Esophagus squamous epithelium (tissue), 5 donors: ENCODE measurements at regions not wholly inside any gene's neighbourhood (a gene's known extent, or its start where the extent isn't known, plus 50 kb on each side); places are given as distances from the start of the nearest gene placed in this dataset.
"Not testable (repeated sequence)": the region's sequence is repeated elsewhere in the genome, so short reads cannot be mapped to it uniquely, and the experiment has no call there.

Source experiments
- DNase-seq: peaks from one replicate; lab custom pipeline; 2025; lab: John Stamatoyannopoulos, UW
- H3K27ac ChIP-seq, 4 donors: fragments of 200-600 bp; sonication (generic); one replicate each; pipeline ENCODE4 v1.5.1; 2016 to 2019; ENCODE audit warnings: mild to moderate bottlenecking in 1 of 4
- H3K27me3 ChIP-seq, 4 donors: fragments of 200-600 bp; sonication (generic); 1 replicate in 3 of 4; 2 replicates in 1 of 4; pipeline versions ENCODE4 v1.5.1 to v1.6.0; 2017 to 2021; ENCODE audit warnings: antibody characterized with exemption in 1 of 4
- H3K36me3 ChIP-seq, 3 donors: fragments of 200-600 bp; sonication (generic); one replicate each; pipeline ENCODE4 v1.5.1; 2016 to 2019
- H3K4me1 ChIP-seq, 3 donors: fragments of 200-600 bp; sonication (generic); one replicate each; pipeline ENCODE4 v1.5.1; 2017 to 2019
- H3K4me3 ChIP-seq, 4 donors: fragments of 200-600 bp; sonication (generic); 1 replicate in 3 of 4; 2 replicates in 1 of 4; pipeline ENCODE4 v1.5.1; 2016 to 2019; ENCODE audit warnings: mild to moderate bottlenecking in 2 of 4, moderate library complexity in 1 of 4
- H3K9me3 ChIP-seq, 3 donors: fragments of 200-600 bp; sonication (generic); one replicate each; pipeline ENCODE4 v1.5.1; 2016 to 2019
- POLR2A ChIP-seq, 4 donors: fragments of 450-650 bp; IDR thresholded peaks; one replicate each; pipeline ENCODE4 v1.6.1; 2017; ENCODE audit warnings: antibody characterized with exemption in 4 of 4, mild to moderate bottlenecking in 4 of 4, moderate library complexity in 3 of 4
- WGBS, 2 donors: methylation state at CpG; one replicate each; pipeline ENCODE4 v1.1.5; 2018; 5-methylcytosine and 5-hydroxymethylcytosine counted together
- intact Hi-C: fragments of 100-400 bp; cut with DNase I; formaldehyde crosslinking; loops from one replicate; pipeline ENCODE4 v1.15.0; 2022
- TF ChIP-seq, protein P1 (sequence below), 6 experiments: fragments of 450-650 bp in 4 of 6; fragments of 200-600 bp in 2 of 6; sonication (generic) in 2 of 6; IDR thresholded peaks; one replicate each; pipeline ENCODE4 v1.5.1; 2016 to 2019; ENCODE audit warnings: antibody characterized with exemption in 6 of 6, mild to moderate bottlenecking in 4 of 6, moderate library complexity in 4 of 6
- donor health status: DM: yes; HTN: yes; CAD: no.

DNA sequence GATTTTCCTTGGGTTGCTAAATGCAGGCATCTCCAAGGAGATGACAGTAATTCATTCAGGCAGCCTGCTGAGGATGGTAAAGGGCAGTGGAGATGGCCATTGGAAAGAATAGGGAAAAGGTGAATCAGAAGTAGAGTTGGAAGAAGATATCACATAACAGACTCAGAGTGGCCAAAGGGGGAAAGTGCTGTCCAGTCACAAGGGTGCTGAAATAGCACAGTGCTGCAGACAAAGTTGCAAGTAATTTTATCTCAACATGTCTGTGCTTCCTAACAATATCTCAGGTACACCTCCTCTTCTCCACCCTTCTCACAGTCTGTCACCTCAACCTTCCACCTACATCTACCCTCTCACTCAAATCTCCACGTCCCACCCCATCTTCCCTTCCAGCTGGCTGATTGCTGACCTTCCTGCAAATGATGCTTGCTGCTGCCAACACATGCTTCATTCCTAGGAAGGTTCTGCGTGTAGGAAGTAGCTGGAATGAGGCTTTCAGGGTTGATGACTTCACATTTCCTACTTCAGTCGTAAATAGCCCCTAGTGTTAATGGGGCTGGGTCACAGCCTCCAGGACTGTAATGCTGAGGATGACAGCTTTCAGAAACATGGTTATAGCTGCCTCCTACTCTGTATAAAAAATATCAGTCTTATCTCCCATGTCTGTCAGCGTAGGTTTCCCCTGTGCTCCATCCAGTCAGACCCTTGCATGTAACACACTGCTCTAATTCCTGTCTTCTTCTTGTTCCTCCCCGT lies 123.9 kb downstream of the CTNND1 start:
- TF ChIP-seq, protein P1, sequence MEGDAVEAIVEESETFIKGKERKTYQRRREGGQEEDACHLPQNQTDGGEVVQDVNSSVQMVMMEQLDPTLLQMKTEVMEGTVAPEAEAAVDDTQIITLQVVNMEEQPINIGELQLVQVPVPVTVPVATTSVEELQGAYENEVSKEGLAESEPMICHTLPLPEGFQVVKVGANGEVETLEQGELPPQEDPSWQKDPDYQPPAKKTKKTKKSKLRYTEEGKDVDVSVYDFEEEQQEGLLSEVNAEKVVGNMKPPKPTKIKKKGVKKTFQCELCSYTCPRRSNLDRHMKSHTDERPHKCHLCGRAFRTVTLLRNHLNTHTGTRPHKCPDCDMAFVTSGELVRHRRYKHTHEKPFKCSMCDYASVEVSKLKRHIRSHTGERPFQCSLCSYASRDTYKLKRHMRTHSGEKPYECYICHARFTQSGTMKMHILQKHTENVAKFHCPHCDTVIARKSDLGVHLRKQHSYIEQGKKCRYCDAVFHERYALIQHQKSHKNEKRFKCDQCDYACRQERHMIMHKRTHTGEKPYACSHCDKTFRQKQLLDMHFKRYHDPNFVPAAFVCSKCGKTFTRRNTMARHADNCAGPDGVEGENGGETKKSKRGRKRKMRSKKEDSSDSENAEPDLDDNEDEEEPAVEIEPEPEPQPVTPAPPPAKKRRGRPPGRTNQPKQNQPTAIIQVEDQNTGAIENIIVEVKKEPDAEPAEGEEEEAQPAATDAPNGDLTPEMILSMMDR (IDR thresholded peaks at IDR 0.05) = no peak
- TF ChIP-seq POLR2A (IDR thresholded peaks at IDR 0.05) = no peak
- Histone ChIP-seq H3K27me3 (no peaks in the 10 kb centered on the region), H3K4me1 (no peaks in the 10 kb centered on the region), H3K27ac (no peak overlapping the region), H3K36me3 (no peaks in the 10 kb centered on the region), H3K4me3 (no peak overlapping the region), H3K9me3 (no peaks in the 10 kb centered on the region)
- 41 to 46% methylated on average over 5 of the region's 5 CpGs for WGBS, 2 donors
- DNase-seq = no peak
- intact Hi-C loops = no loop called here

DNA sequence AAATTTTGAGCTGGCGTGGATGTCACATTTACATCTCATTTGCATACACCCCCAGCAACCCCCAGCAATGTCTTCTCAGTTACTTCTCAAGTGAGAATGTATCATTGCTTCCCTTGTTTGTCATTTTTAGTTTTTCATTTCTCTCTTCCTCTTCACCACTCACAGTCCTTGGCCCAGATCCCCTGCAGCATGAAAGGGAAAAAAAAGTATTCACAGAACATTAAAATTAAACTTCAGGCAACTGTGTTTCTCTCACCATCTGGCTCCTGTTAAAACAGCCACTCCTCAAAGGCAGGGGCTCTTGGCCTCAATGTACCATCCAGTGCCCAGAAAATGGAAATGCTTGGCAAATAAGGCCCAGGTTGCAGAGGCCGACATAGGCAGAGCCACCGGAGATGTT lies 126.8 kb downstream of the CTNND1 start:
- TF ChIP-seq, protein P1 (IDR thresholded peaks at IDR 0.05) = no peak
- TF ChIP-seq POLR2A (IDR thresholded peaks at IDR 0.05) = no peak
- no peak for DNase-seq
- no peaks in the 10 kb centered on the region for H3K9me3 ChIP-seq
- H3K4me1 ChIP-seq = no peaks in the 10 kb centered on the region
- H3K4me3 ChIP-seq = no peak overlapping the region
- no peaks in the 10 kb centered on the region for H3K36me3 ChIP-seq
- 85 to 91% methylated on average over 3 of the region's 3 CpGs for WGBS, 2 donors
- intact Hi-C loops = no loop called here
- no peak overlapping the region for H3K27ac ChIP-seq
- H3K27me3 ChIP-seq = no peaks in the 10 kb centered on the region

DNA sequence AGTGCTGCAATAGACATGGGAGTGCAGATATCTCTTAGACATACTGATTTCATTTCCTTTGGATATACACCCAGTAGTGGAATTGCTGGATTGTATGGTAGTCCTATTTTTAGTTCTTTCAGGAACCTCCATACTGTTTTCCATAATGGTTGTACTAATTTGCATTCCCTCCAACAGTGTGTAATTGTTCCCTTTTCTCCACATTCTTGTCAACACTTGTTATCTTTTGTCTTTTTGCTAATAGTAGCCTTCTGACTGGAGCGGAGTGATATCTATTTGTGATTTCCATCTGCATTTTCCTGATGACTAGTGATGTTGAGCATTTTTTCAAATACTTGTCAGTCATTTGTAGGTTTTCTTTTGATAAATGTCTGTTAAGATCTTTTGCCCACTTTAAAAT lies 128.9 kb downstream of the CTNND1 start:
- H3K27me3 ChIP-seq = no peaks in the 10 kb centered on the region
- whole genome bisulfite sequencing, 2 donors = 81 to 91% methylated on average over 1 of the region's 1 CpG
- H3K4me1 ChIP-seq = no peaks in the 10 kb centered on the region
- no peak overlapping the region for H3K27ac ChIP-seq
- no peak for DNase-seq
- H3K36me3 ChIP-seq = no peaks in the 10 kb centered on the region
- intact Hi-C loops = no loop called here
- no peaks in the 10 kb centered on the region for H3K9me3 ChIP-seq
- no peak for TF ChIP-seq POLR2A (IDR thresholded peaks at IDR 0.05)
- TF ChIP-seq, protein P1 (IDR thresholded peaks at IDR 0.05) = no peak
- no peak overlapping the region for H3K4me3 ChIP-seq

DNA sequence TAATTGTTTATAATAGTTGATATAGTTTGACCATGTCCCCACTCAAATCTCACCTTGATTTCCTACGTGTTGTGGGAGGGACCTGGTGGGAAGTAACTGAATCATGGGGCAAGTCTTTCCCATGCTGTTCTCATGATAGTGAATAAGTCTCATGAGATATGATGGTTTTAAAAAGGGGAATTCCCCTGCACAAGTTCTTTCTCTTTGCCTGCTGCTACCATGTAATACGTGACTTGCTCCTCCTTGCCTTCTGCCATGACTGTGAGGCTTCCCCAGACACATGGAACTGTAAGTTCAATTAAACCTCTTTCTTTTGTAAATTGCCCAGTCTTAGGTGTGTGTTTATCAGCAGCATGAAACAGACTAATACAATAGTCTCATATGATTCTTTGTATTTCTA lies 130.5 kb upstream of the OR9Q1 start:
- H3K4me3 ChIP-seq, H3K27me3 ChIP-seq, intact Hi-C loops, H3K36me3 ChIP-seq, H3K27ac ChIP-seq, H3K9me3 ChIP-seq, DNase-seq, H3K4me1 ChIP-seq: not testable (repeated sequence)
- 72 to 73% methylated on average over 2 of the region's 2 CpGs for whole genome bisulfite sequencing, 2 donors

DNA sequence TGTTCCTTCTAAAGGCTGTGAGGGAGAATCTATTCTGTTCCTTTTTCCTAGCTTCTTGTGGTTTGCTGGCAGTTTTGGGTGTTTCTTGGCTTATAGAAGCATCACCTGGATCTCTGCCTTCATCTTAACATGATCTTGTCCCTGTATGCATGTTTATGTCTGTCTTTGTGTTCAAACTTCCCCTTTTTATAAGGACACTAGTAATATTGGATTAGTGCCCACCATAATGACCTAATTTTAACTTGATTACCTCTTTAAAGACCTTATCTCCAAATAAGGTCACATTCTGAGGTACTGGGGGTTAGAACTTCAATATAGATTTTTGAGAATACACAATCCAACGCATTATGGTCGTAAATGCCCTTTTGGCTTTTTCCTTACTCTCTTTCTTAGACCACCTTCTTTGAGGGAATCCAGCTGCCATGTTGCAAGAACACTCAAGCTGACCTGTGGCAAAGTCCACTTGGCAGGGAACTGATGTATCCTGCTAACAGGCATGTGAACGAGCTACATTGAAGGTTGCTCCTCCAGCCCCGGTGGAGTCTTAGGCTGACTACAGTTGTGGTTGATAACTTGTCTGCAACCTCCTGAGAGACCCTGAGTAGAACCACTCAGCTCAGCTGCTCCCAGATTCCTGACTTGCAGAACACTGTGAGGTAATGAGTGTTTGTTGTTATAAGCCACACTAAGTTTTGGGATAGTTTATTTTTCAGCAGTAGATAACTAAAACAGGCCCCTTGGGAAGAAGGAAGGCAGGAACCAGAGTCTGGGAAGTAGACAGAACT lies 127.1 kb upstream of the OR9Q1 start:
- intact Hi-C loops = no loop called here
- Histone ChIP-seq H3K4me3 (no peak overlapping the region), H3K36me3 (no peaks in the 10 kb centered on the region), H3K27me3 (no peaks in the 10 kb centered on the region), H3K27ac (no peak overlapping the region), H3K4me1 (peaks cover 0 to 26% (median 4%) of the 10 kb centered on the region in 3 donors), H3K9me3 (no peaks in the 10 kb centered on the region)
- WGBS, 2 donors = 78 to 84% methylated on average over 4 of the region's 4 CpGs
- no peak for TF ChIP-seq POLR2A (IDR thresholded peaks at IDR 0.05)
- TF ChIP-seq, protein P1 (IDR thresholded peaks at IDR 0.05) = no peak
- DNase-seq = no peak
